BLaER1 treated with 17β-estradiol and CSF1 and Interleukin-3, amounts not matched to agents 10 nM and 100 nM (cell line): ENCODE measurements at regions not wholly inside any gene's neighbourhood (a gene's known extent, or its start where the extent isn't known, plus 50 kb on each side); places are given as distances from the start of the nearest gene placed in this dataset.

Source experiments
- H3K27ac ChIP-seq, 11 experiments: shearing (Covaris generic); formaldehyde crosslinking; 2 replicates each; pipeline ENCODE4 v1.8.1; 2022
- H3K27me3 ChIP-seq, 11 experiments: shearing (Covaris generic); formaldehyde crosslinking; 2 replicates each; pipeline ENCODE4 v1.8.1; 2022
- H3K36me3 ChIP-seq, 11 experiments: shearing (Covaris generic); formaldehyde crosslinking; 2 replicates each; pipeline ENCODE4 v1.8.1; 2022
- H3K4me1 ChIP-seq, 10 experiments: shearing (Covaris generic); formaldehyde crosslinking; 2 replicates each; pipeline ENCODE4 v1.8.1; 2022
- H3K4me2 ChIP-seq, 11 experiments: shearing (Covaris generic); formaldehyde crosslinking; 2 replicates each; pipeline ENCODE4 v1.8.1; 2022
- H3K4me3 ChIP-seq, 10 experiments: shearing (Covaris generic); formaldehyde crosslinking; 2 replicates each; pipeline ENCODE4 v1.8.1; 2022
- H3K9ac ChIP-seq, 11 experiments: shearing (Covaris generic); formaldehyde crosslinking; 2 replicates each; pipeline ENCODE4 v1.8.1; 2022
- H3K9me3 ChIP-seq, 11 experiments: shearing (Covaris generic); formaldehyde crosslinking; replicated peaks in 1 of 11; 2 replicates each; pipeline ENCODE4 v1.8.1; 2022
- H4K20me1 ChIP-seq, 11 experiments: shearing (Covaris generic); formaldehyde crosslinking; 2 replicates each; pipeline ENCODE4 v1.8.1; 2022
- Cebpa-rat ChIP-seq, 11 experiments: shearing (Covaris generic); IDR thresholded peaks; 2 replicates each; pipeline ENCODE4 v1.8.1; 2022

DNA sequence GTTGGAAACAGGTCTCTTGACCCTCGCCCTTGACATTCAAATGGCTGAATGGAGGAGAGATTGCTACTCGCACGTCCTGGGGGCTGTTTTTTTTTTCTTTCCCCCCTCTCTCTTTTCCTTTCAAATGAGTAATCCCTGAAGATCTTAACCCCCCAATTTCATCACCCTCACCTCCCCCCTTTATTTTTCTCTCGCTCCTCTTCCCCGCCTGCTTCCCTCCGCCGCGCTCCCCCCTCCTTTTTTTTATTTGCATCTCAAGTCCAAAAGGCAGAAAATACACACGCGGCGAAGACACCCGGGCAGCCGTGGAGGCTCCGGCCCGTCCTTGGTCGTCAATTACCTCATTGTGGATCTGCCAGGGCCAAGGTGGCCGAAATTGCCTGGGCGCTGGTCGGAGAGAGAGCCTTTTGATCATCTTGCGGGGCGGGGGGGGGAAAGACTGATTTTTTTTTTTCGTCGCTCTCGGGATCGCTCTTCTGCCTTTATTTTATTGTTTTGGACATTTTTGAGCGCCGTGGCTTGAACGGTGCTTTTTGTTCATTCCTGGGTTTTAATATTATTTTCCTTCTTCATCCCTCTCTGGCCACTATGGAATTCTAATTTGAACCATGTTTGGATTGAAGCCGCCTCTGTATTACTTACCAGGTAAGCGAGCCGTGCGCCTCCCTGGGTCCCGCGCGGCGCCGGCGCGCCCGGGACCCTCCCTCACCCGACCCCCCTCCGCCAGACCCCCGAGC lies 57.2 kb upstream of the GSE1 start:
- Histone ChIP-seq H3K4me3 (peak overlapping the region; percentile 71 to 92 (median 86)), H4K20me1 (peaks cover 30 to 43% (median 40%) of the 10 kb centered on the region in 11 experiments; a peak in 21 of 22 replicates), H3K27me3 (no peaks in the 10 kb centered on the region), H3K27ac (peak overlapping the region; percentile 34 to 98 (median 93); a peak in 21 of 22 replicates), H3K9ac (peak overlapping the region; percentile 84 to 97 (median 93)), H3K9me3 (no peaks in the 10 kb centered on the region), H3K4me1 (peaks cover 48 to 73% (median 66%) of the 10 kb centered on the region in 10 experiments), H3K36me3 (peaks cover 0 to 14% (median 0%) of the 10 kb centered on the region in 11 experiments; a peak in 2 of 22 replicates), H3K4me2 (peak overlapping the region; percentile 90 to 100 (median 97))
- no peak for TF ChIP-seq Cebpa-rat (IDR thresholded peaks at IDR 0.05)

DNA sequence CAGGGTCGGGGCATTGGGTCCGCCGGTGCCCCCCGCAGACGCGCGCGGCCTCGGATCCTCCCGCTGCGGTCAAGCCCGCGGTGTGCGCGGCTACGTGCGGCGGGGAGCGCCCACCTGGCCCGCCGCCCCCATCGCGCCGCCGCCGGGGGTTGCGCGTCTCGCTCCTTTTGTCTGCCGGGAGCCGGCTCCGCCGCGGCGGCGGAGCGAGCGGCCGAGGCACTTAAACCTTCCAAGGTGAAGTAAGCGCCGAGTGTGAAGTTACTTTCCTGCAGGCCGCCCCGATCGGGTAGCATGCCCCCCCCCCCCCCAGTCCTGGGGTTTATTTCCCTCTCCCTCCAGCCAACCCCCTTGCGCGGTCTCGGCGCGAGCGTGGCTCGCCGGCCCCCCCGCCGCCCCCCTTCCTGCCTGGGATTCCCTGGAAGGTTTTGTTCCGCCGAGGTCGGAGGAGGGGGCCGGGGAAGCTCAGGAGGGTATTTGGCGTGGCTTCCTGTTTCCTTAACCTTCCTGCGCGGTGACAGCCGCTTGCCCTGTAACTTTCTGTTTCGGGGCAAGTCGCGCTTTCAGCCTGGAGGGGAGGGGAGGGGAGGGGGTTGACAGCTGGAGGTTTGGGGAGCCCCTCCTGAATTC lies 56.6 kb upstream of the GSE1 start:
- Histone ChIP-seq H3K27ac (peak overlapping the region; percentile 34 to 98 (median 93); a peak in 21 of 22 replicates), H3K4me2 (peak overlapping the region; percentile 90 to 100 (median 97)), H3K36me3 (peaks cover 0 to 19% (median 0%) of the 10 kb centered on the region in 11 experiments; a peak in 3 of 22 replicates), H4K20me1 (peaks cover 37 to 48% (median 47%) of the 10 kb centered on the region in 11 experiments; a peak in 21 of 22 replicates), H3K4me3 (peak overlapping the region; percentile 71 to 92 (median 86)), H3K9me3 (no peaks in the 10 kb centered on the region), H3K27me3 (no peaks in the 10 kb centered on the region), H3K4me1 (peaks cover 48 to 73% (median 66%) of the 10 kb centered on the region in 10 experiments), H3K9ac (peak overlapping the region; percentile 84 to 97 (median 93))
- TF ChIP-seq Cebpa-rat (IDR thresholded peaks at IDR 0.05): no peak

DNA sequence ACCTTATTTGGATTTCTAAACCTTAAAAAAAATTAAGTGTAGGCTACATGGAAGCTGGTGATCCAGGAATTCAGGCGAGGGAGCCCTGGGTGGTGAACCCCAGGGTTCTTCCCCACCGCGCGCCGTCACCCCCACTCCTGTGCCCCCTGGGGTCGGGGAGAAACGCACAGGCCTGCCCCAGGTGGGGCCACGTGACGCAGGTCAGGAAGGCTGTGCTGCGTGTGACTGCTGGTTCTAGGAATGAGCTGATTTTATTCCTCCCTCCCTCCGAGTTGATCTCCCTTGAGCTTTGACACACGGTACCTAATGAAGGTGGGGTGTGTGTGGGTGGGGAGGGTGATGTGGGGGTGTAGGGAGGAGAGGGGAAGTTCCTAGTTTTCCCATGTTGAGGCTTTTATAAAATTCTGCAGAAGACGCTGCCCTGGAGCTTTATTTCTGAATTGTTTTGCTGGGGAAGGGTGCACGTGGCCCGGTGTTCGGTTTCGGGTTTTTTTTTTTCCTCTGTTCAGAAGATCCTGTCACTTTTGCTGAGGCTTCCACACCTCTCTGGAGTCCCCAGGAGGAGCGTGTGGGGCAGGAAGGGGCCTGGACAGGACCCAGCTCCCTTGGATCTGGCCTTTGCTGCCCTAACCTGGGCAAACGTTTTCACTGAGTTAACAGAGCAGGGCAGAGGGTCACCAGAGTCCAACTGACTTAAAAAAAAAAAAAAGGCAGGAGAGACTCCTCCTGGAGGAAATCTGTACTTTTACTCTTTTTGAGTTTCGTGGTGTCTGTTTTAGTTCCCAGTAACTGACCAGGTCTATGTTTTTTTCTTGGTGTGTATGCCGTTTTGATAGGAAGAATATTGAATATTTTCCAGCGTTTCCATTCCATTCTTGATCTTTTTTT lies 55.8 kb upstream of the GSE1 start:
- Histone ChIP-seq H4K20me1 (peaks cover 44 to 55% (median 54%) of the 10 kb centered on the region in 11 experiments; a peak in 21 of 22 replicates), H3K27me3 (no peaks in the 10 kb centered on the region)

DNA sequence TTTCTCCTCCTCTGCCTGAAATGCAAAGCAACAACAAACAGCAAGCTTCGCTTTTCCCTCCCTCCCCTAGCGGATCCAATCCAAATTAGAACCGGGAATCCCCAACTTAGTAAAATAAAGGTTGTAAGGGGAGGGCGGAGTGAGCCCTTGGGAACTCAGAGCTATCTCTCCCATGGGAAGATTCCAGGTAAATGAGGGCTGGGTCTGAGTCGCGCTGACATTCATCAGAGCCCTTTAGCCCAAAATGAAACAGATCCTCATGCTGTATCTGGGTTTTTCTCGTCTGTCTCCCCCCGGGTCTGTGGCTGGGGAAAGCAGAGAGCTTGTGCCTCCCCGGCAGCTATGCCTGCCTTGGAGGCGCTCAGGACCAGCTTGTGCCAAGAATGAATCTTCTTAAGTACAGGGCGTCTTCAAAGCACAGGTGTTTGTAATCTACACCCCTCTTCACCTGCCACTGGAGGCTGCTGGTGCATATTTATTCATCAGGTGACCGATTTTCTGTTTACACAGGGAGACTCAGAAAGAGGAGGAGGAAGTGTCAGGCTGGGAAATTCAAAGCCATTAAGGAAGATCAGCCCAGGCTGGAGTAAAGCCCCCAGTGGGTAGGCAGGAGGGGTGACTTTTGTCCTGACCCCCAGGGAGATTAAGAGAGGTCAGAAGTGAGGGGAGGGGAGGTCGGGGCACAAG lies 55.0 kb upstream of the GSE1 start:
- Histone ChIP-seq H3K27me3 (no peaks in the 10 kb centered on the region), H4K20me1 (peaks cover 52 to 63% (median 61%) of the 10 kb centered on the region in 11 experiments; a peak in 21 of 22 replicates), H3K27ac (peak overlapping the region in 7 of 11 experiments; percentile 1 to 98 (median 95); a peak in 11 of 22 replicates), H3K4me2 (peak overlapping the region; percentile 90 to 100 (median 97)), H3K4me3 (peak overlapping the region; percentile 71 to 92 (median 86)), H3K9me3 (no peaks in the 10 kb centered on the region), H3K9ac (peak overlapping the region; percentile 84 to 97 (median 93); a peak in 21 of 22 replicates), H3K4me1 (peaks cover 49 to 73% (median 67%) of the 10 kb centered on the region in 10 experiments), H3K36me3 (peaks cover 0 to 19% (median 0%) of the 10 kb centered on the region in 11 experiments; a peak in 3 of 22 replicates)
- no peak for TF ChIP-seq Cebpa-rat (IDR thresholded peaks at IDR 0.05)

More for the DNA sequence above, 55.8 kb upstream of the GSE1 start:
- Histone ChIP-seq H3K4me1 (peaks cover 47 to 73% (median 66%) of the 10 kb centered on the region in 10 experiments), H3K9ac (peak overlapping the region; percentile 84 to 97 (median 93)), H3K4me2 (peak overlapping the region; percentile 90 to 100 (median 97)), H3K36me3 (peaks cover 0 to 19% (median 0%) of the 10 kb centered on the region in 11 experiments; a peak in 3 of 22 replicates), H3K27ac (peak overlapping the region in 8 of 11 experiments; percentile 91 to 98 (median 95); a peak in 15 of 22 replicates), H3K4me3 (peak overlapping the region; percentile 71 to 92 (median 86)), H3K9me3 (no peaks in the 10 kb centered on the region)
- no peak for TF ChIP-seq Cebpa-rat (IDR thresholded peaks at IDR 0.05)

DNA sequence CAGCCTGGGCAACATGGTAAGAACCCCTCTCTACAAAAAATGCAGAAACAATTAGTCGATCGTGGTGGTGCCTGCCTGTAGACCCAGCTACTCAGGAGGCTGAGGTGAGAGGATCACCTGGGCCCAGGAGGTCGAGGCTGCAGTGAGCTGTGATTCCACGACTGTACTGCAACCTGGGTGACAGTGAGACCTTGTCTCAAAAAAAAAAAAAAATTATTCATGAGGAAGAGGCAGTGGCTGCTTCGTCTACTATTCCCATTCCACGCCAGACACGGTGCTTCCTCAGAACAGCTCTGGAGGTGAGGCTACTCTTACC lies 52.2 kb upstream of the GSE1 start:
- no peaks in the 10 kb centered on the region for H3K27me3 ChIP-seq
- peak overlapping the region in 2 of 11 experiments; percentile 31 to 63; a peak in 2 of 22 replicates for H3K9ac ChIP-seq
- H3K36me3 ChIP-seq: peaks cover 0 to 19% (median 0%) of the 10 kb centered on the region in 11 experiments; a peak in 3 of 22 replicates
- H3K4me2 ChIP-seq: peak overlapping the region; percentile 35 to 76 (median 62); a peak in 19 of 22 replicates
- peaks cover 78 to 91% (median 88%) of the 10 kb centered on the region in 11 experiments; a peak in 21 of 22 replicates for H4K20me1 ChIP-seq
- no peak overlapping the region for H3K4me3 ChIP-seq
- 0 out of 22 replicates have a peak overlapping the region, but pooled peaks of 1 of the 11 experiments have one; percentile 38 for H3K27ac ChIP-seq
- H3K4me1 ChIP-seq: peaks cover 62 to 90% (median 86%) of the 10 kb centered on the region in 10 experiments
- H3K9me3 ChIP-seq: no peaks in the 10 kb centered on the region
- TF ChIP-seq Cebpa-rat (IDR thresholded peaks at IDR 0.05): no peak

DNA sequence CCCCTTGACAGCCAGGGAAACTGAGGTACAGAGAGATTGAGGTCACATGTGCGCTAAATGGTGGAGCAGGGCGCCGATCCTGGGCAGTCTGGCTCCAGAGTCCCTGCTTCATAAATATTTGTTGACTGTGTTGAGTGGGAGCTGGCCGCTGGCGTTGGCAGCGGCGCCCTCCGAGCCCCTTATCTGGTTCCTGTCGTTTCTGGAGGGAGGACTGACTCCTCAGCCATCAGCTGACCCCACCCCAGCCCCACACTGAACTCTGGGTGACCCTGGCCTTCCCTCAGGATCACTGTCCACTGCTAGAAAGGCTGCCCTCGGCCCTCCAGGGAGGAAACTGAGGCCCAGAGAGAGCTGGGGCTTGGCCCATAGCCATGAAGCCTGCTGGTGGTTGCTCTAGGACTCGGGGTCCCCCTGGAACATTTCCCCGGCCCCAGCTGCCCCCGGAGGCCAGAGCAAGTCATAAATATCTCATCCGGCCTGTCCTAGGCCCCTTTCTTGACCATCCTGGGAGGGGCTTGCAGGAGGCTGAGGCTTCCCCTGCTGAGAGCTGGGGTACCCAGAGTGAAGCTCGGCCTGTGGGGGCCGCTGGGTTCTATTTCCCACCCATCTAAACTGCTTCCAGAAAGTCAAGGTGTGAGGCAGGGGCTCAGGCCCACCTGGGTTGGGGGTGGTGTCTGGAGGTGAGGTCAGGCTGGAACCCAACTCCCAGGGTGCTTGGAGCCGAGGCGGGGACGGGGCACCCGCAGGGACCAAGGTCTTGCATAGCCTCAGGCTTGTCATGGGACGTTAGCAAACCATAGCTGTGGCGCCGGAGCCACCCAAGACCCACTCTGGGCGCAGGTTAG lies 51.7 kb upstream of the GSE1 start:
- H3K4me1 ChIP-seq: peaks cover 62 to 96% (median 92%) of the 10 kb centered on the region in 10 experiments
- no peaks in the 10 kb centered on the region for H3K9me3 ChIP-seq
- peak overlapping the region in 6 of 11 experiments; percentile 10 to 63 (median 24); a peak in 7 of 22 replicates for H3K9ac ChIP-seq
- H3K36me3 ChIP-seq: peaks cover 0 to 19% (median 0%) of the 10 kb centered on the region in 11 experiments; a peak in 3 of 22 replicates
- peak overlapping the region; percentile 35 to 76 (median 62); a peak in 20 of 22 replicates for H3K4me2 ChIP-seq
- H4K20me1 ChIP-seq: peaks cover 84 to 97% (median 94%) of the 10 kb centered on the region in 11 experiments; a peak in 21 of 22 replicates
- no peaks in the 10 kb centered on the region for H3K27me3 ChIP-seq
- peak overlapping the region in 3 of 11 experiments; percentile 2 to 38 (median 33); a peak in 4 of 22 replicates for H3K27ac ChIP-seq
- H3K4me3 ChIP-seq: no peak overlapping the region
- no peak for TF ChIP-seq Cebpa-rat (IDR thresholded peaks at IDR 0.05)
